H1 (cell line): ENCODE measurements at regions not wholly inside any gene's neighbourhood (a gene's known extent, or its start where the extent isn't known, plus 50 kb on each side); places are given as distances from the start of the nearest gene placed in this dataset.

Experiments
- CTCF ChIA-PET: fragments of 300-600 bp; sonication (Branson Sonifier 250); formaldehyde crosslinking; loops from one replicate; lab custom pipeline; 2021; ENCODE audit not compliant: partially characterized antibody; lab: Charles Lee
- POLR2A ChIA-PET: fragments of 300-600 bp; sonication (Branson Sonifier 250); formaldehyde crosslinking; loops from one replicate; lab custom pipeline; 2021; ENCODE audit warnings: inconsistent platforms; ENCODE audit not compliant: partially characterized antibody; lab: Charles Lee
- DNase-seq, 2 experiments: peaks; one replicate each; pipeline versions ENCODE4 v3.0.0 to v3.0.0-alpha.2; 2010 to 2022; ENCODE audit warnings: low spot score in 2 of 2, low read depth in 1 of 2, mixed read lengths in 1 of 2
- FAIRE-seq: peaks from 2 replicates; lab custom pipeline; 2011; peaks lifted over from hg19 to GRCh38; lab: Jason Lieb, UNC
- H2AFZ ChIP-seq: 2 replicates; pipeline ENCODE4 v1.8.1; 2012; ENCODE audit warnings: low read length, inconsistent platforms
- H2AK5ac ChIP-seq: 2 replicates; pipeline ENCODE4 v1.6.1; 2013; ENCODE audit warnings: low read depth, low read length
- H2BK120ac ChIP-seq: replicated peaks from 2 replicates; pipeline ENCODE3; 2013; ENCODE audit warnings: low read depth, low read length, inconsistent platforms
- H2BK12ac ChIP-seq: 2 replicates; pipeline ENCODE4 v1.6.1; 2013; ENCODE audit warnings: low read depth, low read length
- H2BK15ac ChIP-seq: 2 replicates; pipeline ENCODE4 v1.6.1; 2013; ENCODE audit warnings: low read length
- H2BK20ac ChIP-seq: 2 replicates; pipeline ENCODE4 v1.6.1; 2013; ENCODE audit warnings: low read length
- H2BK5ac ChIP-seq: 2 replicates; pipeline ENCODE4 v1.6.1; 2013; ENCODE audit warnings: low read depth, low read length
- H3K14ac ChIP-seq: 2 replicates; pipeline ENCODE4 v1.6.1; 2013; ENCODE audit warnings: inconsistent platforms; ENCODE audit not compliant: insufficient read length
- H3K18ac ChIP-seq: 2 replicates; pipeline ENCODE4 v1.6.1; 2013; ENCODE audit warnings: low read length; ENCODE audit errors: extremely low read depth
- H3K23ac ChIP-seq: 2 replicates; pipeline ENCODE4 v1.6.1; 2013; ENCODE audit warnings: inconsistent platforms; ENCODE audit not compliant: insufficient read length
- H3K23me2 ChIP-seq: 2 replicates; pipeline ENCODE4 v1.6.1; 2013; ENCODE audit warnings: low read depth, low read length
- H3K27ac ChIP-seq: 2 replicates; pipeline ENCODE4 v1.6.1; 2011; ENCODE audit warnings: low read depth, low read length, inconsistent platforms
- H3K27me3 ChIP-seq, 4 experiments: replicated peaks in 1 of 4; 1 replicate in 1 of 4; 2 replicates in 3 of 4; pipeline versions ENCODE4 v1.6.1 to v1.8.1; 2011 to 2013; ENCODE audit warnings: low read length in 3 of 4, mild to moderate bottlenecking in 3 of 4, inconsistent platforms in 2 of 4, mixed read lengths in 2 of 4, moderate library complexity in 1 of 4; ENCODE audit not compliant: control insufficient read depth in 3 of 4, insufficient read depth in 3 of 4; ENCODE audit errors: extremely low read depth in 1 of 4
- H3K36me3 ChIP-seq, 4 experiments: 2 replicates each; pipeline versions ENCODE4 v1.6.1 to v1.8.1; 2011 to 2013; ENCODE audit warnings: mild to moderate bottlenecking in 4 of 4, low read length in 3 of 4, moderate library complexity in 2 of 4, control low read depth in 1 of 4, inconsistent platforms in 1 of 4; ENCODE audit not compliant: insufficient read depth in 4 of 4, control insufficient read depth in 2 of 4
- H3K4ac ChIP-seq: replicated peaks from 2 replicates; pipeline ENCODE3; 2013; ENCODE audit warnings: low read length, low read depth, mixed read lengths, inconsistent platforms; ENCODE audit not compliant: insufficient read length
- H3K4me1 ChIP-seq, 4 experiments: replicated peaks in 1 of 4; 1 replicate in 1 of 4; 2 replicates in 3 of 4; pipeline versions ENCODE4 v1.6.1 to v1.8.1; 2011 to 2013; ENCODE audit warnings: low read length in 3 of 4, inconsistent platforms in 2 of 4, mixed read lengths in 1 of 4; ENCODE audit not compliant: insufficient read depth in 4 of 4, control insufficient read depth in 3 of 4
- H3K4me2 ChIP-seq, 2 experiments: 2 replicates each; pipeline versions ENCODE4 v1.6.1 to v1.8.1; 2011 to 2013; ENCODE audit warnings: low read depth in 2 of 2, low read length in 2 of 2, control low read depth in 1 of 2, inconsistent platforms in 1 of 2, mild to moderate bottlenecking in 1 of 2; ENCODE audit not compliant: insufficient read depth in 1 of 2
- H3K4me3 ChIP-seq, 4 experiments: fragments of 200-600, 300-600 bp in 1 of 4; sonication (generic), shearing (Covaris generic), sonication (Bioruptor Twin) in 1 of 4; 2 replicates each; pipeline versions ENCODE4 v1.5.1 to v1.8.1; 2011 to 2016; ENCODE audit warnings: low read length in 4 of 4, low read depth in 3 of 4, control low read depth in 2 of 4, inconsistent platforms in 2 of 4, mild to moderate bottlenecking in 2 of 4, mixed read lengths in 1 of 4, moderate library complexity in 1 of 4; ENCODE audit not compliant: insufficient read depth in 2 of 4; ENCODE audit errors: extremely low read depth in 1 of 4
- H3K56ac ChIP-seq: replicated peaks from 2 replicates; pipeline ENCODE3; 2013; ENCODE audit warnings: low read depth, mild to moderate bottlenecking, mixed read lengths, low read length, inconsistent platforms; ENCODE audit not compliant: insufficient read length
- H3K79me1 ChIP-seq: 2 replicates; pipeline ENCODE4 v1.6.1; 2013; ENCODE audit warnings: low read depth, low read length, control low read depth
- H3K79me2 ChIP-seq, 2 experiments: 2 replicates each; pipeline versions ENCODE4 v1.6.1 to v1.8.1; 2012 to 2013; ENCODE audit warnings: low read length in 2 of 2, mild to moderate bottlenecking in 2 of 2, inconsistent platforms in 1 of 2; ENCODE audit not compliant: insufficient read depth in 2 of 2, control insufficient read depth in 1 of 2
- H3K9ac ChIP-seq, 4 experiments: replicated peaks in 1 of 4; 1 replicate in 1 of 4; 2 replicates in 3 of 4; pipeline versions ENCODE4 v1.6.1 to v1.8.1; 2011 to 2013; ENCODE audit warnings: low read depth in 3 of 4, low read length in 3 of 4, control low read depth in 2 of 4, mild to moderate bottlenecking in 2 of 4, moderate library complexity in 2 of 4, inconsistent platforms in 1 of 4; ENCODE audit errors: extremely low read depth in 1 of 4
- H3K9me3 ChIP-seq, 2 experiments: 2 replicates each; pipeline versions ENCODE4 v1.6.1 to v1.8.1; 2012 to 2013; ENCODE audit warnings: mild to moderate bottlenecking in 2 of 2, moderate library complexity in 2 of 2, control low read depth in 1 of 2, inconsistent platforms in 1 of 2, low read depth in 1 of 2, low read length in 1 of 2, mixed read lengths in 1 of 2; ENCODE audit not compliant: insufficient read depth in 2 of 2
- H4K20me1 ChIP-seq, 2 experiments: replicated peaks in 1 of 2; 2 replicates each; pipeline versions ENCODE3 to v1.8.1; 2011 to 2013; ENCODE audit warnings: inconsistent platforms in 2 of 2, low read length in 2 of 2, mild to moderate bottlenecking in 1 of 2; ENCODE audit not compliant: insufficient read depth in 2 of 2, control insufficient read depth in 1 of 2
- H4K5ac ChIP-seq: 2 replicates; pipeline ENCODE4 v1.6.1; 2013; ENCODE audit warnings: low read length, low read depth, mixed read lengths, inconsistent platforms; ENCODE audit not compliant: insufficient read length
- H4K8ac ChIP-seq: 2 replicates; pipeline ENCODE4 v1.8.0; 2013; ENCODE audit warnings: mild to moderate bottlenecking, moderate library complexity, low read length, inconsistent platforms; ENCODE audit not compliant: insufficient read depth; ENCODE audit errors: extremely low read depth
- H4K91ac ChIP-seq: replicated peaks from 2 replicates; pipeline ENCODE3; 2013; ENCODE audit warnings: low read length, mixed read lengths, inconsistent platforms; ENCODE audit not compliant: insufficient read length
- BACH1 ChIP-seq: IDR thresholded peaks from 2 replicates; pipeline ENCODE4 v1.6.1; 2012; ENCODE audit warnings: low read length, improper control_type of control experiment
- BCL11A ChIP-seq, 2 experiments: IDR thresholded peaks; one replicate each; pipeline ENCODE4 v1.6.1; 2011; ENCODE audit warnings: low read depth in 2 of 2, low read length in 2 of 2, mild to moderate bottlenecking in 2 of 2
- BRCA1 ChIP-seq: IDR thresholded peaks from 2 replicates; pipeline ENCODE4 v1.6.1; 2012; ENCODE audit warnings: low read depth, low read length, improper control_type of control experiment
- CTBP2 ChIP-seq: IDR thresholded peaks from 2 replicates; pipeline ENCODE4 v1.7.0; 2011; ENCODE audit warnings: borderline replicate concordance, mild to moderate bottlenecking, moderate library complexity, mixed read lengths, low read length; ENCODE audit not compliant: insufficient read depth, insufficient read length
- EGR1 ChIP-seq: IDR thresholded peaks from 2 replicates; pipeline ENCODE4 v1.6.1; 2011; ENCODE audit warnings: low read depth, low read length, borderline replicate concordance
- FOSL1 ChIP-seq: IDR thresholded peaks from 2 replicates; pipeline ENCODE4 v1.6.1; 2011; ENCODE audit warnings: mild to moderate bottlenecking, low read depth, low read length, moderate library complexity; ENCODE audit not compliant: insufficient read depth
- HDAC6 ChIP-seq: IDR thresholded peaks from one replicate; pipeline ENCODE4 v1.7.1; 2012; ENCODE audit warnings: low read depth, mild to moderate bottlenecking, inconsistent platforms, low read length, moderate library complexity
- MAFK ChIP-seq: IDR thresholded peaks from 2 replicates; pipeline ENCODE4 v1.6.1; 2012; ENCODE audit warnings: low read depth, mild to moderate bottlenecking, improper control_type of control experiment, low read length
- POLR2A ChIP-seq, 2 experiments: IDR thresholded peaks; 1 replicate in 1 of 2; 2 replicates in 1 of 2; pipeline ENCODE4 v1.6.1; 2011; ENCODE audit warnings: low read depth in 2 of 2, low read length in 2 of 2, mild to moderate bottlenecking in 2 of 2; ENCODE audit errors: control extremely low read depth in 1 of 2
- POLR2AphosphoS5 ChIP-seq: IDR thresholded peaks from 2 replicates; pipeline ENCODE4 v1.6.1; 2011; ENCODE audit warnings: low read depth, low read length
- POU5F1 ChIP-seq: IDR thresholded peaks from 2 replicates; pipeline ENCODE4 v1.6.1; 2011; ENCODE audit warnings: low read depth, mild to moderate bottlenecking, low read length, moderate library complexity
- RXRA ChIP-seq: IDR thresholded peaks from 2 replicates; pipeline ENCODE4 v1.6.1; 2011; ENCODE audit warnings: low read depth, mild to moderate bottlenecking, low read length, moderate library complexity; ENCODE audit not compliant: insufficient read depth
- SIN3A ChIP-seq, 2 experiments: IDR thresholded peaks in 1 of 2; conservative IDR thresholded peaks in 1 of 2; 2 replicates each; pipeline ENCODE4 v1.6.1; 2011 to 2012; ENCODE audit warnings: low read length in 2 of 2, improper control_type of control experiment in 1 of 2, low read depth in 1 of 2, mild to moderate bottlenecking in 1 of 2
- SIX5 ChIP-seq: IDR thresholded peaks from 2 replicates; pipeline ENCODE4 v1.6.1; 2011; ENCODE audit warnings: mild to moderate bottlenecking, low read depth, low read length
- SP4 ChIP-seq: IDR thresholded peaks from 2 replicates; pipeline ENCODE4 v1.6.1; 2012; ENCODE audit warnings: low read length, inconsistent platforms
- TAF1 ChIP-seq: IDR thresholded peaks from 2 replicates; pipeline ENCODE4 v1.6.1; 2011; ENCODE audit warnings: mild to moderate bottlenecking, low read depth, low read length
- WGBS, 2 experiments: shearing (Covaris generic) in 1 of 2; methylation state at CpG; one replicate each; pipeline versions ENCODE4 v1.1.6 to v1.1.7; 2013 to 2015; ENCODE audit warnings: low lambda C conversion rate in 2 of 2, mixed read lengths in 2 of 2, inconsistent platforms in 1 of 2, low coverage in 1 of 2, missing lambda C conversion rate in 1 of 2; ENCODE audit not compliant: insufficient replicate concordance in 2 of 2, insufficient coverage in 1 of 2, insufficient read length in 1 of 2; ENCODE audit errors: extremely low coverage in 1 of 2, missing lambda C conversion rate in 1 of 2; 5-methylcytosine and 5-hydroxymethylcytosine counted together

DNA sequence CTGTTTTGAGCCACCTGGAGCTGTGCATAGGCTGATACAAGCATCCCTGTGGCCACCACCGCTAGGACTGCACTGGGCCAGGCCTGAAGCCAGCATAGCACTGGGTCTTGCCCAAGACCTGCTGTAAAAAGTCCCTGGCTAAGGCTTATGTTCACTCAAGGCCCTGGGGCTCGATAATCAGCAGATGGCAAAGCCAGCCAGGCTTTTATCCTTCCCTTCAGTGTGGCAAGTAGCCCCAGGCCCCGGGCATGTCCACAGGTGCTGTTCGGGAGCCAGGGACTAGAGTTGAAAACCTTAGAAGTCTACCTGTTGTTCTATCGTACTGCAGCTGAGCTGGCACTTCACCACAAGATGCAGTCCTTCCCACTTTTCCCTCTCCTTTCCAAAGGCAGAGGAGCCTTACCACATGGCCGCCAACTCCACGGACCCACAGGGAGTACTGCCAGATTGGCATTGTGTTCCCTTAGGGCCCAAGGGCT, 226.4 kb upstream of the ZNF217 start:
- Histone ChIP-seq H3K79me2 (no peaks in the 10 kb centered on the region), H3K18ac (0 out of 2 replicates have a peak overlapping the region, but pooled peaks have one; percentile 16), H3K4me3 (no peak overlapping the region), H3K27ac (no peak overlapping the region), H3K9ac (no peak overlapping the region; a peak in 1 of 7 replicates), H3K56ac (no peak overlapping the region), H2AK5ac (no peak overlapping the region), H3K4me2 (no peak overlapping the region), H3K23ac (no peak overlapping the region), H3K9me3 (no peaks in the 10 kb centered on the region), H3K23me2 (no peaks in the 10 kb centered on the region), H2BK120ac (no peak overlapping the region), H3K79me1 (no peaks in the 10 kb centered on the region), H4K5ac (no peak overlapping the region), H2BK15ac (no peak overlapping the region), H3K36me3 (no peaks in the 10 kb centered on the region), H3K4me1 (0 out of 7 replicates have a peak, but pooled peaks cover 0 to 3% (median 0%) of the 10 kb centered on the region in 4 experiments), H3K27me3 (no peaks in the 10 kb centered on the region), H2BK5ac (peak overlapping the region; percentile 66; the same call in 1 of the 2 replicates), H2AFZ (no peak overlapping the region; the same call in 1 of the 2 replicates), H4K20me1 (no peaks in the 10 kb centered on the region), H4K91ac (peak overlapping the region; percentile 19), H2BK20ac (no peak overlapping the region), H4K8ac (peak overlapping the region; percentile 45; the same call in 1 of the 2 replicates), H2BK12ac (no peak overlapping the region; the same call in 1 of the 2 replicates), H3K14ac (no peak overlapping the region), H3K4ac (no peak overlapping the region)
- DNase-seq (no peak), FAIRE-seq (no peak)
- WGBS, 2 experiments, result 91% methylated on average over 7 of the region's 7 CpGs; no CpG with 5 or more reads in 1 of the 2 experiments
- ChIA-PET CTCF (interaction anchor here (0.7 kb wide), 1 partner anchor 170 kb away, joined by 3 read pairs; no protein-coding TSS in a partner anchor), POLR2A (no interaction called here)
- TF ChIP-seq RXRA, result no peak
- TF ChIP-seq BACH1, result no peak
- TF ChIP-seq HDAC6, result no peak
- TF ChIP-seq BCL11A (IDR thresholded peaks at IDR 0.05; ENCODE audit: low read depth in 2 of 2, low read length in 2 of 2), result no peak
- TF ChIP-seq SIX5, result no peak
- TF ChIP-seq SP4, result no peak
- no peak for TF ChIP-seq SIN3A (conservative IDR thresholded peaks at IDR 0.05 in 1 of 2, IDR thresholded peaks at IDR 0.05 in 1 of 2; ENCODE audit: low read depth in 1 of 2, low read length in 2 of 2)
- no peak for TF ChIP-seq POU5F1
- no peak for TF ChIP-seq CTBP2
- TF ChIP-seq BRCA1, result no peak
- TF ChIP-seq POLR2AphosphoS5, result no peak
- no peak for TF ChIP-seq MAFK
- TF ChIP-seq POLR2A (IDR thresholded peaks at IDR 0.05; ENCODE audit: control extremely low read depth in 1 of 2, low read depth in 2 of 2, low read length in 2 of 2), result no peak
- no peak for TF ChIP-seq FOSL1
- no peak for TF ChIP-seq EGR1
- no peak for TF ChIP-seq TAF1
